HCT116 (cell line): ENCODE measurements at regions not wholly inside any gene's neighbourhood (a gene's known extent, or its start where the extent isn't known, plus 50 kb on each side); places are given as distances from the start of the nearest gene placed in this dataset.

Experiments used
- ATAC-seq: fragments of 200-7000 bp; cut with Tn5 transposase; 2 replicates; pipeline ENCODE4 v1.9.1; 2020; ENCODE audit warnings: mild to moderate bottlenecking, moderate library complexity
- BruUV-seq: library from RNA; stranded (reverse); fragments of 400-500 nt; replicated peaks from 2 replicates; lab custom pipeline; 2021; lab: Mats Ljungman, UMichigan
- CTCF ChIA-PET: fragments of 300-600 bp; sonication (Branson Sonifier 250); formaldehyde crosslinking; loops from one replicate; lab custom pipeline; 2021; ENCODE audit warnings: antibody characterized with exemption; lab: Charles Lee
- POLR2A ChIA-PET: fragments of 300-600, 350-600 bp; sonication (Branson Sonifier 250); formaldehyde crosslinking; loops from one replicate; lab custom pipeline; 2021; ENCODE audit warnings: antibody characterized with exemption; lab: Charles Lee
- RAD21 ChIA-PET, 2 experiments: fragments of 300-600 bp; sonication (Branson Sonifier 250); formaldehyde crosslinking; loops; one replicate each; lab custom pipeline; 2023; ENCODE audit warnings: low total read pairs in 2 of 2; ENCODE audit not compliant: uncharacterized antibody in 2 of 2, unreplicated experiment in 2 of 2, low non-redundant PET in 1 of 2; lab: Charles Lee
- DNase-seq: peaks from one replicate; pipeline ENCODE4 v3.0.0-alpha.2; 2010; ENCODE audit warnings: low read depth, low spot score
- H2AFZ ChIP-seq: fragments of 200-600 bp; shearing (Covaris generic), sonication (generic); 2 replicates; pipeline ENCODE4 v1.6.1; 2017; ENCODE audit warnings: low read depth, mixed run types, mixed read lengths, antibody characterized with exemption, low read length; ENCODE audit not compliant: poor library complexity, severe bottlenecking
- H3K27ac ChIP-seq: 2 replicates; pipeline ENCODE4 v1.5.1; 2012; ENCODE audit warnings: low read depth, low read length
- H3K27me3 ChIP-seq: fragments of 200-600 bp; sonication (generic); 2 replicates; pipeline ENCODE4 v1.6.1; 2016; ENCODE audit warnings: mixed run types, low read length, mixed read lengths; ENCODE audit not compliant: insufficient read depth
- H3K36me3 ChIP-seq, 2 experiments: fragments of 200-500 bp in 1 of 2; fragments of 200-600 bp in 1 of 2; sonication (Bioruptor generic) in 1 of 2; sonication (generic) in 1 of 2; 2 replicates each; pipeline versions ENCODE4 v1.5.1 to v1.6.1; 2014 to 2016; ENCODE audit warnings: low read length in 2 of 2, inconsistent platforms in 1 of 2, mixed read lengths in 1 of 2, mixed run types in 1 of 2; ENCODE audit not compliant: insufficient read depth in 2 of 2, control insufficient read depth in 1 of 2
- H3K4me1 ChIP-seq, 2 experiments: fragments of 200-600 bp in 1 of 2; sonication (generic) in 1 of 2; 2 replicates each; pipeline versions ENCODE4 v1.5.1 to v1.6.1; 2012 to 2017; ENCODE audit warnings: low read length in 2 of 2, inconsistent platforms in 1 of 2, mild to moderate bottlenecking in 1 of 2, mixed read lengths in 1 of 2, mixed run types in 1 of 2, moderate library complexity in 1 of 2; ENCODE audit not compliant: insufficient read depth in 2 of 2, control insufficient read depth in 1 of 2
- H3K4me2 ChIP-seq: fragments of 200-600 bp; sonication (generic); 2 replicates; pipeline ENCODE4 v1.6.1; 2017; ENCODE audit warnings: mixed run types, low read length, mixed read lengths
- H3K4me3 ChIP-seq, 2 experiments: fragments of 200-600 bp in 1 of 2; sonication (generic) in 1 of 2; replicated peaks in 1 of 2; 2 replicates each; pipeline ENCODE4 v1.5.1; 2011 to 2016; ENCODE audit warnings: low read length in 2 of 2, control low read depth in 1 of 2, low read depth in 1 of 2, mild to moderate bottlenecking in 1 of 2, mixed read lengths in 1 of 2, mixed run types in 1 of 2
- H3K79me2 ChIP-seq: fragments of 200-600 bp; sonication (generic); 2 replicates; pipeline ENCODE4 v1.6.1; 2017; ENCODE audit warnings: mild to moderate bottlenecking, mixed run types, low read length, moderate library complexity, mixed read lengths; ENCODE audit not compliant: insufficient read depth
- H3K9ac ChIP-seq: fragments of 200-600 bp; sonication (generic); 2 replicates; pipeline ENCODE4 v1.6.1; 2016; ENCODE audit warnings: low read length, mixed read lengths
- H3K9me2 ChIP-seq: fragments of 200-600 bp; sonication (generic), shearing (Covaris generic); 2 replicates; pipeline ENCODE4 v1.6.1; 2017; ENCODE audit warnings: mixed run types, mild to moderate bottlenecking, moderate library complexity; ENCODE audit not compliant: insufficient read depth
- H3K9me3 ChIP-seq, 2 experiments: fragments of 200-500 bp in 1 of 2; fragments of 200-600 bp in 1 of 2; sonication (Bioruptor generic) in 1 of 2; sonication (generic) in 1 of 2; 2 replicates each; pipeline ENCODE4 v1.6.1; 2014 to 2017; ENCODE audit warnings: low read length in 2 of 2, mixed read lengths in 2 of 2, inconsistent platforms in 1 of 2, low read depth in 1 of 2, mild to moderate bottlenecking in 1 of 2, mixed run types in 1 of 2, moderate library complexity in 1 of 2; ENCODE audit not compliant: control insufficient read depth in 1 of 2, insufficient read depth in 1 of 2
- H4K20me1 ChIP-seq: fragments of 200-600 bp; sonication (generic), shearing (Covaris generic); 2 replicates; pipeline ENCODE4 v1.6.1; 2017; ENCODE audit warnings: mixed run types, mild to moderate bottlenecking, moderate library complexity; ENCODE audit not compliant: insufficient read depth
- CBX3 ChIP-seq: IDR thresholded peaks from 2 replicates; pipeline ENCODE4 v1.6.1; 2012; ENCODE audit warnings: low read depth
- EGR1 ChIP-seq: IDR thresholded peaks from 2 replicates; pipeline ENCODE4 v1.6.1; 2012; ENCODE audit warnings: low read depth
- ELF1 ChIP-seq: IDR thresholded peaks from 2 replicates; pipeline ENCODE4 v1.6.1; 2012; ENCODE audit warnings: low read depth, borderline replicate concordance
- EZH2 ChIP-seq: fragments of 200-600 bp; sonication (generic); IDR thresholded peaks from 2 replicates; pipeline ENCODE4 v1.6.1; 2017; ENCODE audit warnings: antibody characterized with exemption, mixed run types
- EZH2phosphoT487 ChIP-seq: fragments of 200-600 bp; IDR thresholded peaks from 2 replicates; pipeline ENCODE4 v1.6.1; 2018; ENCODE audit warnings: antibody characterized with exemption, borderline replicate concordance
- FOSL1 ChIP-seq: IDR thresholded peaks from 2 replicates; pipeline ENCODE4 v1.6.1; 2012; ENCODE audit warnings: low read depth
- JUND ChIP-seq: IDR thresholded peaks from 2 replicates; pipeline ENCODE4 v1.6.1; 2012
- SIN3A ChIP-seq: IDR thresholded peaks from 2 replicates; pipeline ENCODE4 v1.6.1; 2012; ENCODE audit warnings: low read depth
- SRF ChIP-seq: IDR thresholded peaks from 2 replicates; pipeline ENCODE4 v1.6.1; 2012; ENCODE audit warnings: low read depth
- YY1 ChIP-seq: IDR thresholded peaks from 2 replicates; pipeline ENCODE4 v1.6.1; 2011; ENCODE audit warnings: low read length, low read depth, moderate library complexity, mild to moderate bottlenecking; ENCODE audit not compliant: insufficient replicate concordance; ENCODE audit errors: extremely low read depth
- ZBTB33 ChIP-seq: IDR thresholded peaks from 2 replicates; pipeline ENCODE4 v1.6.1; 2011; ENCODE audit warnings: mild to moderate bottlenecking, low read length, moderate library complexity; ENCODE audit not compliant: insufficient replicate concordance; ENCODE audit errors: extremely low read depth
- ZFX ChIP-seq: fragments of 450-650 bp; IDR thresholded peaks from 2 replicates; pipeline ENCODE4 v1.6.1; 2017
- intact Hi-C: fragments of 100-400 bp; cut with micrococcal nuclease; formaldehyde crosslinking; loops from 2 replicates; pipeline ENCODE4 v1.10.0; 2022

DNA sequence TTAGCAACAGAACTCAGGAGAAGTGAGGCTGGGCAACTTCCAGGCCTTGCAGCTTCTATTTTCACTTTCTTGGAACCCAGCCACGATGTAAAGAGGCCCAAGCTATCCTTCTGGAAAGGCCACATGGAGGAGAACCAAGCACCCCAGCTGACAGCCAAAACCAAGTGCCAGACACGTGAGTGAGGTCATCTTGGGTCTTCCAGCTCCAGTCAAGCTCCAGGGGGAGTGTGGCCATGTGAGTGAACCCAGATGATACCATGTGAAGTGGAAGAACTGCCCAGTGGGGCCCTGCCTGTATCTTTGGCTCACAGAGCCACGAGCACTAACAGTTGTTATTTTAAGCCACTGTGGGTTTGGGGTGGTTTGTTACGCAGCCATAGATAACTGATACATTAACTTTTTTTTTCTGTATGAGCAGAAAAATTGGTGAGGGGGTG, 126.8 kb upstream of the MAP1LC3B2 start:
- POLR2A ChIA-PET = interaction anchor here (0.6 to 3.1 kb wide), 2 partner anchors 43 to 74 kb away, joined by 3 to 18 read pairs; no protein-coding TSS in a partner anchor
- H3K27ac ChIP-seq = no peak overlapping the region
- no TSS peak for BruUV-seq

More for the DNA sequence above, 126.8 kb upstream of the MAP1LC3B2 start:
- no peaks in the 10 kb centered on the region for H3K27me3 ChIP-seq
- intact Hi-C loops = no loop called here
- no peak for ATAC-seq
- H3K36me3 ChIP-seq = 0 out of 4 replicates have a peak, but pooled peaks cover 0 to 2% of the 10 kb centered on the region in 2 experiments
- no peak for TF ChIP-seq EZH2phosphoT487
- no peak for TF ChIP-seq CBX3
- no peak for TF ChIP-seq EZH2
- TF ChIP-seq ELF1 = no peak
- no peak for TF ChIP-seq EGR1
- TF ChIP-seq ZFX = no peak
- TF ChIP-seq FOSL1 = no peak
- no peak for TF ChIP-seq YY1
- TF ChIP-seq SIN3A = no peak
- TF ChIP-seq ZBTB33 = no peak
- TF ChIP-seq JUND = no peak
- TF ChIP-seq SRF = no peak
- TF ChIP-seq, all 23 proteins: peak for 0
- no peak overlapping the region for H2AFZ ChIP-seq
- H3K4me1 ChIP-seq = peaks cover 29 to 58% of the 10 kb centered on the region in 2 experiments
- H3K9ac ChIP-seq = no peak overlapping the region
- no peaks in the 10 kb centered on the region; a peak in 1 of 4 replicates for H3K9me3 ChIP-seq
- CTCF ChIA-PET = no interaction called here
- no peaks in the 10 kb centered on the region for H3K9me2 ChIP-seq
- no peak overlapping the region for H3K4me2 ChIP-seq
- RAD21 ChIA-PET = no interaction called here
- no peaks in the 10 kb centered on the region for H4K20me1 ChIP-seq
- DNase-seq = no peak
- no peaks in the 10 kb centered on the region for H3K79me2 ChIP-seq
- H3K4me3 ChIP-seq = no peak overlapping the region
